HCT116 (cell line): ENCODE measurements at regions not wholly inside any gene's neighbourhood (a gene's known extent, or its start where the extent isn't known, plus 50 kb on each side); places are given as distances from the start of the nearest gene placed in this dataset.

Experiments
- ATAC-seq: fragments of 200-7000 bp; cut with Tn5 transposase; 2 replicates; pipeline ENCODE4 v1.9.1; 2020; ENCODE audit warnings: mild to moderate bottlenecking, moderate library complexity
- BruUV-seq: library from RNA; stranded (reverse); fragments of 400-500 nt; replicated peaks from 2 replicates; lab custom pipeline; 2021; lab: Mats Ljungman, UMichigan
- CTCF ChIA-PET: fragments of 300-600 bp; sonication (Branson Sonifier 250); formaldehyde crosslinking; loops from one replicate; lab custom pipeline; 2021; ENCODE audit warnings: antibody characterized with exemption; lab: Charles Lee
- POLR2A ChIA-PET: fragments of 300-600, 350-600 bp; sonication (Branson Sonifier 250); formaldehyde crosslinking; loops from one replicate; lab custom pipeline; 2021; ENCODE audit warnings: antibody characterized with exemption; lab: Charles Lee
- RAD21 ChIA-PET, 2 experiments: fragments of 300-600 bp; sonication (Branson Sonifier 250); formaldehyde crosslinking; loops; one replicate each; lab custom pipeline; 2023; ENCODE audit warnings: low total read pairs in 2 of 2; ENCODE audit not compliant: uncharacterized antibody in 2 of 2, unreplicated experiment in 2 of 2, low non-redundant PET in 1 of 2; lab: Charles Lee
- DNase-seq: peaks from one replicate; pipeline ENCODE4 v3.0.0-alpha.2; 2010; ENCODE audit warnings: low read depth, low spot score
- H2AFZ ChIP-seq: fragments of 200-600 bp; shearing (Covaris generic), sonication (generic); 2 replicates; pipeline ENCODE4 v1.6.1; 2017; ENCODE audit warnings: low read depth, mixed run types, mixed read lengths, antibody characterized with exemption, low read length; ENCODE audit not compliant: poor library complexity, severe bottlenecking
- H3K27ac ChIP-seq: 2 replicates; pipeline ENCODE4 v1.5.1; 2012; ENCODE audit warnings: low read depth, low read length
- H3K27me3 ChIP-seq: fragments of 200-600 bp; sonication (generic); 2 replicates; pipeline ENCODE4 v1.6.1; 2016; ENCODE audit warnings: mixed run types, low read length, mixed read lengths; ENCODE audit not compliant: insufficient read depth
- H3K36me3 ChIP-seq, 2 experiments: fragments of 200-500 bp in 1 of 2; fragments of 200-600 bp in 1 of 2; sonication (Bioruptor generic) in 1 of 2; sonication (generic) in 1 of 2; 2 replicates each; pipeline versions ENCODE4 v1.5.1 to v1.6.1; 2014 to 2016; ENCODE audit warnings: low read length in 2 of 2, inconsistent platforms in 1 of 2, mixed read lengths in 1 of 2, mixed run types in 1 of 2; ENCODE audit not compliant: insufficient read depth in 2 of 2, control insufficient read depth in 1 of 2
- H3K4me1 ChIP-seq, 2 experiments: fragments of 200-600 bp in 1 of 2; sonication (generic) in 1 of 2; 2 replicates each; pipeline versions ENCODE4 v1.5.1 to v1.6.1; 2012 to 2017; ENCODE audit warnings: low read length in 2 of 2, inconsistent platforms in 1 of 2, mild to moderate bottlenecking in 1 of 2, mixed read lengths in 1 of 2, mixed run types in 1 of 2, moderate library complexity in 1 of 2; ENCODE audit not compliant: insufficient read depth in 2 of 2, control insufficient read depth in 1 of 2
- H3K4me2 ChIP-seq: fragments of 200-600 bp; sonication (generic); 2 replicates; pipeline ENCODE4 v1.6.1; 2017; ENCODE audit warnings: mixed run types, low read length, mixed read lengths
- H3K4me3 ChIP-seq, 2 experiments: fragments of 200-600 bp in 1 of 2; sonication (generic) in 1 of 2; replicated peaks in 1 of 2; 2 replicates each; pipeline ENCODE4 v1.5.1; 2011 to 2016; ENCODE audit warnings: low read length in 2 of 2, control low read depth in 1 of 2, low read depth in 1 of 2, mild to moderate bottlenecking in 1 of 2, mixed read lengths in 1 of 2, mixed run types in 1 of 2
- H3K79me2 ChIP-seq: fragments of 200-600 bp; sonication (generic); 2 replicates; pipeline ENCODE4 v1.6.1; 2017; ENCODE audit warnings: mild to moderate bottlenecking, mixed run types, low read length, moderate library complexity, mixed read lengths; ENCODE audit not compliant: insufficient read depth
- H3K9ac ChIP-seq: fragments of 200-600 bp; sonication (generic); 2 replicates; pipeline ENCODE4 v1.6.1; 2016; ENCODE audit warnings: low read length, mixed read lengths
- H3K9me2 ChIP-seq: fragments of 200-600 bp; sonication (generic), shearing (Covaris generic); 2 replicates; pipeline ENCODE4 v1.6.1; 2017; ENCODE audit warnings: mixed run types, mild to moderate bottlenecking, moderate library complexity; ENCODE audit not compliant: insufficient read depth
- H3K9me3 ChIP-seq, 2 experiments: fragments of 200-500 bp in 1 of 2; fragments of 200-600 bp in 1 of 2; sonication (Bioruptor generic) in 1 of 2; sonication (generic) in 1 of 2; 2 replicates each; pipeline ENCODE4 v1.6.1; 2014 to 2017; ENCODE audit warnings: low read length in 2 of 2, mixed read lengths in 2 of 2, inconsistent platforms in 1 of 2, low read depth in 1 of 2, mild to moderate bottlenecking in 1 of 2, mixed run types in 1 of 2, moderate library complexity in 1 of 2; ENCODE audit not compliant: control insufficient read depth in 1 of 2, insufficient read depth in 1 of 2
- H4K20me1 ChIP-seq: fragments of 200-600 bp; sonication (generic), shearing (Covaris generic); 2 replicates; pipeline ENCODE4 v1.6.1; 2017; ENCODE audit warnings: mixed run types, mild to moderate bottlenecking, moderate library complexity; ENCODE audit not compliant: insufficient read depth
- CBX3 ChIP-seq: IDR thresholded peaks from 2 replicates; pipeline ENCODE4 v1.6.1; 2012; ENCODE audit warnings: low read depth
- EGR1 ChIP-seq: IDR thresholded peaks from 2 replicates; pipeline ENCODE4 v1.6.1; 2012; ENCODE audit warnings: low read depth
- FOSL1 ChIP-seq: IDR thresholded peaks from 2 replicates; pipeline ENCODE4 v1.6.1; 2012; ENCODE audit warnings: low read depth
- JUND ChIP-seq: IDR thresholded peaks from 2 replicates; pipeline ENCODE4 v1.6.1; 2012
- MAX ChIP-seq: IDR thresholded peaks from 2 replicates; pipeline ENCODE4 v1.6.1; 2012
- REST ChIP-seq: IDR thresholded peaks from 2 replicates; pipeline ENCODE4 v1.6.1; 2012; ENCODE audit warnings: low read depth
- SIN3A ChIP-seq: IDR thresholded peaks from 2 replicates; pipeline ENCODE4 v1.6.1; 2012; ENCODE audit warnings: low read depth
- SP1 ChIP-seq: IDR thresholded peaks from 2 replicates; pipeline ENCODE4 v1.6.1; 2012; ENCODE audit warnings: low read depth
- TCF7L2 ChIP-seq: IDR thresholded peaks from 2 replicates; pipeline ENCODE4 v1.7.0; 2011; ENCODE audit warnings: borderline replicate concordance, inconsistent platforms; ENCODE audit not compliant: insufficient read depth, insufficient read length; ENCODE audit errors: extremely low read depth
- ZFX ChIP-seq: fragments of 450-650 bp; IDR thresholded peaks from 2 replicates; pipeline ENCODE4 v1.6.1; 2017
- intact Hi-C: fragments of 100-400 bp; cut with micrococcal nuclease; formaldehyde crosslinking; loops from 2 replicates; pipeline ENCODE4 v1.10.0; 2022
- TF ChIP-seq, protein P1 (sequence below), 3 experiments: fragments of 200-600 bp in 1 of 3; sonication (generic) in 1 of 3; IDR thresholded peaks in 2 of 3; conservative IDR thresholded peaks in 1 of 3; 2 replicates each; pipeline ENCODE4 v1.5.1; 2012 to 2017; ENCODE audit warnings: low read depth in 2 of 3, low read length in 2 of 3, antibody characterized with exemption in 1 of 3, borderline replicate concordance in 1 of 3, control low read depth in 1 of 3, mild to moderate bottlenecking in 1 of 3, mixed read lengths in 1 of 3, mixed run types in 1 of 3, moderate library complexity in 1 of 3; ENCODE audit not compliant: insufficient read depth in 1 of 3
- TF ChIP-seq, protein P2 (sequence below): IDR thresholded peaks from 2 replicates; pipeline ENCODE4 v1.6.1; 2011; ENCODE audit warnings: mild to moderate bottlenecking, low read length, moderate library complexity; ENCODE audit not compliant: insufficient replicate concordance; ENCODE audit errors: extremely low read depth

DNA sequence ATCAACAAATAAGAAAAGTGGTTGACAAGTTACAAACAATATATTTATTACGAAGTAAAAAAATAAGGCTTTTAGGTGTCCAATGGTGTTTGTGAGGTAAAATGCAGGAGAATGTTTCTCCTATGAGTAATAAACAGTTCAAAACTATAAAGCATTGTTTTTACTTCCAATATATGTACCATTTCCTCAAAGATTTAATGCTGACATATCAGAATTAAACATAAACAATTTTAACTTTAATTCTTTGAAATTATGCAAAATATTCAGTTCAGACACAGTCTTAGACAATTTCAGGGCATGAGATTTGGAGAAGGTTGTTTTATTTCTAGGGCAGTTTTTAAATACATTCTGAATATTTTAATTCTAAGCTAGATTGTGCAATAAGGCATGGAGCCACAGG lies 602.5 kb upstream of the DPPA4 start:
- RAD21 ChIA-PET, result no interaction called here
- no peaks in the 10 kb centered on the region; the same call in 1 of the 2 replicates for H3K9me2 ChIP-seq
- no TSS peak for BruUV-seq
- CTCF ChIA-PET, result no interaction called here
- H3K4me2 ChIP-seq, result no peak overlapping the region
- DNase-seq, result no peak
- POLR2A ChIA-PET, result no interaction called here
- H2AFZ ChIP-seq, result no peak overlapping the region
- no peaks in the 10 kb centered on the region for H3K79me2 ChIP-seq
- TF ChIP-seq ZFX (no peak), SIN3A (no peak), FOSL1 (no peak), TCF7L2 (no peak), EGR1 (no peak), SP1 (no peak), JUND (no peak), REST (no peak), MAX (no peak), CBX3 (no peak)
- TF ChIP-seq, protein P1, sequence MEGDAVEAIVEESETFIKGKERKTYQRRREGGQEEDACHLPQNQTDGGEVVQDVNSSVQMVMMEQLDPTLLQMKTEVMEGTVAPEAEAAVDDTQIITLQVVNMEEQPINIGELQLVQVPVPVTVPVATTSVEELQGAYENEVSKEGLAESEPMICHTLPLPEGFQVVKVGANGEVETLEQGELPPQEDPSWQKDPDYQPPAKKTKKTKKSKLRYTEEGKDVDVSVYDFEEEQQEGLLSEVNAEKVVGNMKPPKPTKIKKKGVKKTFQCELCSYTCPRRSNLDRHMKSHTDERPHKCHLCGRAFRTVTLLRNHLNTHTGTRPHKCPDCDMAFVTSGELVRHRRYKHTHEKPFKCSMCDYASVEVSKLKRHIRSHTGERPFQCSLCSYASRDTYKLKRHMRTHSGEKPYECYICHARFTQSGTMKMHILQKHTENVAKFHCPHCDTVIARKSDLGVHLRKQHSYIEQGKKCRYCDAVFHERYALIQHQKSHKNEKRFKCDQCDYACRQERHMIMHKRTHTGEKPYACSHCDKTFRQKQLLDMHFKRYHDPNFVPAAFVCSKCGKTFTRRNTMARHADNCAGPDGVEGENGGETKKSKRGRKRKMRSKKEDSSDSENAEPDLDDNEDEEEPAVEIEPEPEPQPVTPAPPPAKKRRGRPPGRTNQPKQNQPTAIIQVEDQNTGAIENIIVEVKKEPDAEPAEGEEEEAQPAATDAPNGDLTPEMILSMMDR (IDR thresholded peaks at IDR 0.05 in 2 of 3, conservative IDR thresholded peaks at IDR 0.05 in 1 of 3; ENCODE audit: borderline replicate concordance in 1 of 3, insufficient read depth in 1 of 3, low read depth in 2 of 3, low read length in 2 of 3), result no peak
- TF ChIP-seq, protein P2, sequence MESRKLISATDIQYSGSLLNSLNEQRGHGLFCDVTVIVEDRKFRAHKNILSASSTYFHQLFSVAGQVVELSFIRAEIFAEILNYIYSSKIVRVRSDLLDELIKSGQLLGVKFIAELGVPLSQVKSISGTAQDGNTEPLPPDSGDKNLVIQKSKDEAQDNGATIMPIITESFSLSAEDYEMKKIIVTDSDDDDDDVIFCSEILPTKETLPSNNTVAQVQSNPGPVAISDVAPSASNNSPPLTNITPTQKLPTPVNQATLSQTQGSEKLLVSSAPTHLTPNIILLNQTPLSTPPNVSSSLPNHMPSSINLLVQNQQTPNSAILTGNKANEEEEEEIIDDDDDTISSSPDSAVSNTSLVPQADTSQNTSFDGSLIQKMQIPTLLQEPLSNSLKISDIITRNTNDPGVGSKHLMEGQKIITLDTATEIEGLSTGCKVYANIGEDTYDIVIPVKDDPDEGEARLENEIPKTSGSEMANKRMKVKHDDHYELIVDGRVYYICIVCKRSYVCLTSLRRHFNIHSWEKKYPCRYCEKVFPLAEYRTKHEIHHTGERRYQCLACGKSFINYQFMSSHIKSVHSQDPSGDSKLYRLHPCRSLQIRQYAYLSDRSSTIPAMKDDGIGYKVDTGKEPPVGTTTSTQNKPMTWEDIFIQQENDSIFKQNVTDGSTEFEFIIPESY, result no peak
- TF ChIP-seq, all 23 proteins: peak for 0
- Histone ChIP-seq H3K9ac (no peak overlapping the region), H3K36me3 (no peaks in the 10 kb centered on the region), H3K4me1 (no peaks in the 10 kb centered on the region), H3K9me3 (no peaks in the 10 kb centered on the region; a peak in 1 of 4 replicates), H3K27me3 (no peaks in the 10 kb centered on the region), H4K20me1 (no peaks in the 10 kb centered on the region), H3K4me3 (no peak overlapping the region), H3K27ac (no peak overlapping the region)
- intact Hi-C loops, result no loop called here
- ATAC-seq, result no peak
